K562 (cell line): ENCODE measurements at regions not wholly inside any gene's neighbourhood (a gene's known extent, or its start where the extent isn't known, plus 50 kb on each side); places are given as distances from the start of the nearest gene placed in this dataset.

ENCODE experiments used
- CHAMP1 ChIP-seq: fragments of 450-650 bp; IDR thresholded peaks from 2 replicates; pipeline ENCODE4 v1.6.1; 2016; ENCODE audit warnings: mild to moderate bottlenecking
- ETV1 ChIP-seq: fragments of 450-650 bp; conservative IDR thresholded peaks from 2 replicates; pipeline ENCODE4 v1.6.1; 2016; ENCODE audit warnings: missing genetic modification characterization, control low read depth, low read depth, missing compliant biosample characterization
- HNRNPUL1 ChIP-seq: fragments of 200-400 bp; formaldehyde crosslinking; IDR thresholded peaks from 2 replicates; pipeline ENCODE4 v1.6.1; 2017; ENCODE audit warnings: low read length
- NFE2 ChIP-seq: IDR thresholded peaks from 2 replicates; pipeline ENCODE4 v1.6.1; 2014; ENCODE audit warnings: antibody characterized with exemption, low read depth
- NFYB ChIP-seq: IDR thresholded peaks from 2 replicates; pipeline ENCODE4 v1.6.1; 2011; ENCODE audit warnings: mild to moderate bottlenecking, moderate library complexity; ENCODE audit not compliant: insufficient read length; ENCODE audit errors: extremely low read depth
- PCBP2 ChIP-seq: fragments of 200-400 bp; formaldehyde crosslinking; IDR thresholded peaks from 2 replicates; pipeline ENCODE4 v1.6.1; 2018; ENCODE audit warnings: low read length, low read depth, mild to moderate bottlenecking, moderate library complexity; ENCODE audit not compliant: poor library complexity, severe bottlenecking
- SMC3 ChIP-seq: conservative IDR thresholded peaks from 2 replicates; pipeline ENCODE4 v1.6.1; 2011; ENCODE audit warnings: low read depth, low read length, improper control_type of control experiment; ENCODE audit not compliant: insufficient read depth
- ZBED1 ChIP-seq: IDR thresholded peaks from 2 replicates; pipeline ENCODE4 v1.6.1; 2014
- ZNF197 ChIP-seq: fragments of 200-800 bp; sonication (Bioruptor generic); IDR thresholded peaks from 2 replicates; pipeline ENCODE4 v1.6.1; 2016; ENCODE audit warnings: low read depth, missing genetic modification characterization, missing compliant biosample characterization
- ZNF695 ChIP-seq: fragments of 450-650 bp; formaldehyde crosslinking; IDR thresholded peaks from 2 replicates; pipeline ENCODE4 v1.4.0; 2020; ENCODE audit warnings: mild to moderate bottlenecking, moderate library complexity
- ZNF699 ChIP-seq: fragments of 250-450 bp; sonication (Bioruptor Pico); IDR thresholded peaks from 2 replicates; pipeline ENCODE4 v1.8.0; 2021; ENCODE audit warnings: mild to moderate bottlenecking, moderate library complexity; ENCODE audit not compliant: insufficient replicate concordance
- TF ChIP-seq, protein P1 (sequence below), 2 experiments: fragments of 450-650 bp; IDR thresholded peaks; 2 replicates each; pipeline ENCODE4 v1.6.1; 2018; ENCODE audit warnings: mild to moderate bottlenecking in 2 of 2, low read depth in 1 of 2; ENCODE audit not compliant: partially characterized antibody in 2 of 2
- TF ChIP-seq, protein P2 (sequence below): fragments of 450-650 bp; IDR thresholded peaks from 2 replicates; pipeline ENCODE4 v1.6.1; 2018; ENCODE audit not compliant: partially characterized antibody
- TF ChIP-seq, protein P3 (sequence below): fragments of 250-450 bp; sonication (Bioruptor Pico); IDR thresholded peaks from 2 replicates; pipeline ENCODE4 v1.4.0; 2020; ENCODE audit warnings: mild to moderate bottlenecking, moderate library complexity

DNA sequence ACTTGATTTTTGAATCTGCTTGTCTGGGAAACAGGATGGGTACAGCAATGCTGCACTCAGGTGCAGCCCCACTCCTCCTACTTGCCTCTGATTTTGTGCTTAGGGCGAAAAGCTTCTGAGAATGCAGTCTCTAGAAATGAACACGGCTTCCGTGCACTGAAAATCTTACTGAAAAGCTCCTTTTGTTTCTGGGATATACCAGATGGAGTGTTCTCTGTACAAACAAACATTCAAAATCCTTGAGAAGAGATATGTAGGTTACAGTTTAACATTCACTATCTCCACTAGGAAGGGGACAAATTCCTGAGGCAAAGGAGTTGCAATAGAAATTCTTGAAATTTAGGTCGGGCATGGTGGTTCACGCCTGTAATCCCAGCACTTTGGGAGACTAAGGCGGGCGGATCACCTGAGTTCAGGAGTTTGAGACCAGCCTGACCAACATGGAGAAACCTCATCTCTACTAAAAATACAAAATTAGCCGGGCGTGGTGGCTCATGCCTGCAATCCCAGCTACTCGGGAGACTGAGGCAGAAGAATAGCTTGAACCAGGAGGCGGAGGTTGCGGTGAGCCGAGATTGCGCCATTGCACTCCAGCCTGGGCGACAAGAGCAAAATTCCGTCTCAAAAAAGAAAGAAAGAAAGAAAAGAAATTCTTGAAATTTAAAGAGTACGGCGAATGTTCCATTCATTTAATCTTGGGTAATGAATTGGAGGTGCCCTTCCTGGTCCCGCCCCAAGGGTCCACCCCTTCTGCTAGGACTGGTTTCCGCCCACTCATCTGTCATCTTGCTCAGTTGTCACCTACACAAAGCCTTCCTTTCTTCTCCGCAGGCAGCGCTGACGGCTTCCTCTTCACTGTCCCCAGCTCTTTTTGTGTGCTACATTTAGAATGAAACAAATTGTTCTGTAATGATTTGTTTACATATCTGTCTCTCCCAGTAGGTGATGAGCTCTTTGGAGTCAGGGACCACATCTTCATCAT is 92.4 kb downstream of the SOCS6 start (continued):
- TF ChIP-seq, protein P1, sequence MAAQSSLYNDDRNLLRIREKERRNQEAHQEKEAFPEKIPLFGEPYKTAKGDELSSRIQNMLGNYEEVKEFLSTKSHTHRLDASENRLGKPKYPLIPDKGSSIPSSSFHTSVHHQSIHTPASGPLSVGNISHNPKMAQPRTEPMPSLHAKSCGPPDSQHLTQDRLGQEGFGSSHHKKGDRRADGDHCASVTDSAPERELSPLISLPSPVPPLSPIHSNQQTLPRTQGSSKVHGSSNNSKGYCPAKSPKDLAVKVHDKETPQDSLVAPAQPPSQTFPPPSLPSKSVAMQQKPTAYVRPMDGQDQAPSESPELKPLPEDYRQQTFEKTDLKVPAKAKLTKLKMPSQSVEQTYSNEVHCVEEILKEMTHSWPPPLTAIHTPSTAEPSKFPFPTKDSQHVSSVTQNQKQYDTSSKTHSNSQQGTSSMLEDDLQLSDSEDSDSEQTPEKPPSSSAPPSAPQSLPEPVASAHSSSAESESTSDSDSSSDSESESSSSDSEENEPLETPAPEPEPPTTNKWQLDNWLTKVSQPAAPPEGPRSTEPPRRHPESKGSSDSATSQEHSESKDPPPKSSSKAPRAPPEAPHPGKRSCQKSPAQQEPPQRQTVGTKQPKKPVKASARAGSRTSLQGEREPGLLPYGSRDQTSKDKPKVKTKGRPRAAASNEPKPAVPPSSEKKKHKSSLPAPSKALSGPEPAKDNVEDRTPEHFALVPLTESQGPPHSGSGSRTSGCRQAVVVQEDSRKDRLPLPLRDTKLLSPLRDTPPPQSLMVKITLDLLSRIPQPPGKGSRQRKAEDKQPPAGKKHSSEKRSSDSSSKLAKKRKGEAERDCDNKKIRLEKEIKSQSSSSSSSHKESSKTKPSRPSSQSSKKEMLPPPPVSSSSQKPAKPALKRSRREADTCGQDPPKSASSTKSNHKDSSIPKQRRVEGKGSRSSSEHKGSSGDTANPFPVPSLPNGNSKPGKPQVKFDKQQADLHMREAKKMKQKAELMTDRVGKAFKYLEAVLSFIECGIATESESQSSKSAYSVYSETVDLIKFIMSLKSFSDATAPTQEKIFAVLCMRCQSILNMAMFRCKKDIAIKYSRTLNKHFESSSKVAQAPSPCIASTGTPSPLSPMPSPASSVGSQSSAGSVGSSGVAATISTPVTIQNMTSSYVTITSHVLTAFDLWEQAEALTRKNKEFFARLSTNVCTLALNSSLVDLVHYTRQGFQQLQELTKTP (IDR thresholded peaks at IDR 0.05; ENCODE audit: low read depth in 1 of 2, partially characterized antibody in 2 of 2): no peak
- no peak for TF ChIP-seq SMC3
- no peak for TF ChIP-seq PCBP2
- TF ChIP-seq ZNF695: no peak
- TF ChIP-seq HNRNPUL1: no peak
- TF ChIP-seq ETV1: no peak
- TF ChIP-seq, protein P2, sequence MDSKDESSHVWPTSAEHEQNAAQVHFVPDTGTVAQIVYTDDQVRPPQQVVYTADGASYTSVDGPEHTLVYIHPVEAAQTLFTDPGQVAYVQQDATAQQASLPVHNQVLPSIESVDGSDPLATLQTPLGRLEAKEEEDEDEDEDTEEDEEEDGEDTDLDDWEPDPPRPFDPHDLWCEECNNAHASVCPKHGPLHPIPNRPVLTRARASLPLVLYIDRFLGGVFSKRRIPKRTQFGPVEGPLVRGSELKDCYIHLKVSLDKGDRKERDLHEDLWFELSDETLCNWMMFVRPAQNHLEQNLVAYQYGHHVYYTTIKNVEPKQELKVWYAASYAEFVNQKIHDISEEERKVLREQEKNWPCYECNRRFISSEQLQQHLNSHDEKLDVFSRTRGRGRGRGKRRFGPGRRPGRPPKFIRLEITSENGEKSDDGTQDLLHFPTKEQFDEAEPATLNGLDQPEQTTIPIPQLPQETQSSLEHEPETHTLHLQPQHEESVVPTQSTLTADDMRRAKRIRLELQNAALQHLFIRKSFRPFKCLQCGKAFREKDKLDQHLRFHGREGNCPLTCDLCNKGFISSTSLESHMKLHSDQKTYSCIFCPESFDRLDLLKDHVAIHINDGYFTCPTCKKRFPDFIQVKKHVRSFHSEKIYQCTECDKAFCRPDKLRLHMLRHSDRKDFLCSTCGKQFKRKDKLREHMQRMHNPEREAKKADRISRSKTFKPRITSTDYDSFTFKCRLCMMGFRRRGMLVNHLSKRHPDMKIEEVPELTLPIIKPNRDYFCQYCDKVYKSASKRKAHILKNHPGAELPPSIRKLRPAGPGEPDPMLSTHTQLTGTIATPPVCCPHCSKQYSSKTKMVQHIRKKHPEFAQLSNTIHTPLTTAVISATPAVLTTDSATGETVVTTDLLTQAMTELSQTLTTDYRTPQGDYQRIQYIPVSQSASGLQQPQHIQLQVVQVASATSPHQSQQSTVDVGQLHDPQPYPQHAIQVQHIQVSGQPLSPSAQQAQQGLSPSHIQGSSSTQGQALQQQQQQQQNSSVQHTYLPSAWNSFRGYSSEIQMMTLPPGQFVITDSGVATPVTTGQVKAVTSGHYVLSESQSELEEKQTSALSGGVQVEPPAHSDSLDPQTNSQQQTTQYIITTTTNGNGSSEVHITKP: peak; percentile 9
- TF ChIP-seq ZBED1: no peak
- TF ChIP-seq, protein P3, sequence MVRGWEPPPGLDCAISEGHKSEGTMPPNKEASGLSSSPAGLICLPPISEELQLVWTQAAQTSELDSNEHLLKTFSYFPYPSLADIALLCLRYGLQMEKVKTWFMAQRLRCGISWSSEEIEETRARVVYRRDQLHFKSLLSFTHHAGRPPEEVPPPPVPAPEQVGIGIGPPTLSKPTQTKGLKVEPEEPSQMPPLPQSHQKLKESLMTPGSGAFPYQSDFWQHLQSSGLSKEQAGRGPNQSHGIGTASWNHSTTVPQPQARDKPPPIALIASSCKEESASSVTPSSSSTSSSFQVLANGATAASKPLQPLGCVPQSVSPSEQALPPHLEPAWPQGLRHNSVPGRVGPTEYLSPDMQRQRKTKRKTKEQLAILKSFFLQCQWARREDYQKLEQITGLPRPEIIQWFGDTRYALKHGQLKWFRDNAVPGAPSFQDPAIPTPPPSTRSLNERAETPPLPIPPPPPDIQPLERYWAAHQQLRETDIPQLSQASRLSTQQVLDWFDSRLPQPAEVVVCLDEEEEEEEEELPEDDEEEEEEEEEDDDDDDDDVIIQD (CRISPR knock-in tag): no peak
- TF ChIP-seq NFYB: no peak
- no peak for TF ChIP-seq CHAMP1
- no peak for TF ChIP-seq ZNF197
- no peak for TF ChIP-seq NFE2
- TF ChIP-seq ZNF699 (CRISPR knock-in tag): no peak
